COLO829 (cell line): ENCODE measurements at regions not wholly inside any gene's neighbourhood (a gene's known extent, or its start where the extent isn't known, plus 50 kb on each side); places are given as distances from the start of the nearest gene placed in this dataset.
"Not testable (repeated sequence)": the region's sequence is repeated elsewhere in the genome, so short reads cannot be mapped to it uniquely, and the experiment has no call there.

Experiments used
- DNase-seq: peaks from one replicate; pipeline ENCODE4 v3.0.0; 2012; ENCODE audit warnings: low spot score

DNA sequence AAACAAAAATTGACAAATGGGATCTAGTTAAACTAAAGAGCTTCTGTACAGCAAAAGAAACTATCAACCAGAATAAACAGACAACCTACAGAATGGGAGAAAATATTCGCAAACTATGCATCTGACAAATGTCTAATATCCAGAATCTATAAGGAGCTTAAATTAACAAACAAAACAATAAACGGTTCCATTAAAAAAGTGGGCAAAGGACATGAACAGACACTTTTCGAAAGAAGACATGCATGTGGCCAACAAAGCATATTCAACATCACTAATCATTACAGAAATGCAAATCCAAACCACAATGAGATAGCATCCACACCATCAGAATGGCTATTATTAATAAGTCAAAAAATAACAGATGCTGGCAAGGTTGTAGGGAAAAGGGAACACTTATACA lies 50.5 kb upstream of the MED13L start:
- not testable (repeated sequence) for DNase-seq

GRCh38 chr12:116331876-116332275 lies 54.4 kb upstream of the MED13L start:
- DNase-seq, result no peak

DNA sequence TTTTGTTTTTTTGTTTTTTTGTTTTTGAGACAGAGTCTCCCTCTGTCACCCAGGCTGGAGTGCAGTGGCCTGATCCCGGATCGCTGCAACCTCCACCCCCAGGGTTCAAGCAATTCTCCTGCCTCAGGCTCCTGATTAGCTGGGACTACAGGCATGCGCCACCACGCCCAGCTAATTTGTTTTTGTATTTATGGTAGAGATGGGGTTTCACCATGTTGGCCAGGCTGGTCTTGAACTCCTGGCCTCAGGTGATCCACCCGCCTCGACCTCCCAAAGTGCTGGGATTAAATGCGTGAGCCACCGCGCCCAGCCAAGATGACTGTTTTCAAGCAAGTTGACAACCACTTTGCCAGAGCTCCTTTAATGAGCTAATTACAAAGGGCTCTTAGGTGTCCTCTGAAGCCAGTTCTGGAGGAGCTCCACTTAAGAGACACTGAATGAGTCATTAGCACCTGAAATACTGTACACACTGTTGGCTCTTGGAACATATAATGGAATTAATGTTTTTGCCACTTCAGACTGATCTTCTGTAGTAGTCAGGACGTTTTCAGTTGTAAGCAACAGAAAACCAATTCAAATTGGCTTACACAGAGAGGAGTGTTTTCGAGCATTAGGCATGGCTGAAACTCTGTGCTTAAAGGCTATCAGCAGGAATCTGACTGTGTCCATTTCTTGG lies 55.4 kb upstream of the MED13L start:
- no peak for DNase-seq

DNA sequence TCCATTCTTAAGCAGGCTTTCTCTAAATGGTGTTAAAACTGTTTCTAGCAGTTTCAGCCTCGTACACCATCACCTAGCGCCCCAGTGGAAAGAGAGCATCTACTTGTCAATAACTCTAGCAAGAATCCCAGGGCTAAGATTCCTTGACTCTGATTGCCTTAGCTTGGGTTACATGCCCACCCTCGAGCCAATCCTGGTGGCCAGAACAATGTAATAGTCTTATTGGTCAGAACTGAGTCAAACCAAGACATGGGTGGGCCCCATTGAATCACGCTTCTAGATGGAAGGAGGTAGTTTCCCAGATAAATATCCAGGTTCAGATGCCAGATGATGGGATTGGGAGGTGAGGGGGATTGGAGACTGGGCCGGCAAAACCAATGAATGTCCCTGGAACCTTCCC lies 55.9 kb upstream of the MED13L start:
- DNase-seq, result no peak

GRCh38 chr12:116336542-116337065 lies 59.1 kb upstream of the MED13L start:
- no peak for DNase-seq

- no peak for DNase-seq
These were observed 59.8 kb upstream of the MED13L start for GRCh38 chr12:116337312-116337711.

- no peak for DNase-seq
These were observed 60.8 kb upstream of the MED13L start for GRCh38 chr12:116338064-116338846.

GRCh38 chr12:116339062-116339461 lies 61.6 kb upstream of the MED13L start:
- no peak for DNase-seq

GRCh38 chr12:116339800-116340371 lies 62.4 kb upstream of the MED13L start:
- peak; percentile 87 for DNase-seq

GRCh38 chr12:116343331-116343884 lies 65.9 kb upstream of the MED13L start:
- no peak for DNase-seq

DNA sequence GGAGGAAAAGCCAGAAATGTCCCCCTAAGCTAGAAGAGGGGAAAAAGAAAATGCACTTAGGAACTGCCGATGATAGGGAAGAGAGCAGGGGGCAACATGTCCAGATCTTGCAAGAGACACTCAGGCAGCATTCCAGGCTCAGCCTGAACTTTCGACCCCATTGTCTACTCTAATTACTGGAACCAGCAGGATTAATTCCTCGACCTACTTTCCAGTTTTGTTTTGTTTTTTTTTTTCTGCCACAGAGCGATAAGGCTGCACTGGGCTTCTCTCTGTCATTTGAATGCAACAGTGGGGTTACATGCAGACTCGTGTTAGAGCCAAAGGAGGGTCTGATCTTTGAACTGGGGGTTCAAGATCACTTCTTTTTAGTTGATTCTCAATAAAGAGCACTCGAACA lies 68.7 kb upstream of the MED13L start:
- no peak for DNase-seq

- DNase-seq, result peak; percentile 93
These were observed 69.2 kb upstream of the MED13L start for GRCh38 chr12:116346741-116347140.

- no peak for DNase-seq
These were observed 69.8 kb upstream of the MED13L start for GRCh38 chr12:116347265-116347664.

- no peak for DNase-seq
These were observed 74.9 kb upstream of the MED13L start for GRCh38 chr12:116352315-116352835.

DNA sequence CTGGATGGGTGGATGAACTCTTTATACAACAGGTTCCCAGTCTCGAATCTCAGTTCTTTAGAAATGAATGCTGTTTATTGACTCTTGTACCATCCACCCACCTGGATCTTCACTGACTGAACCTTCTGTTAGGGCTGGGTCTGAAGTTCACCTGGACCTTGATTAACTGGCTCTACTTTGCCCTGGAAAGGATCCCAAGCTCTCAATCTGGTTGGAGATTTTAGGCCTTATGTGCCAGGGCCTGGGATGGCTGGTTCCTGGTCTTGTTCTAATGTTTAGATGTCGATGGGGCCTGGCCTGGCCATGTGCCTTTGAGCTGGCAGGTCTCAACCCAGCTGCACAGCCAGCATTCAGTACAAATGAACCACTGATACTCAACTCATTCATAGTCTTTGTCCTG lies 76.5 kb upstream of the MED13L start:
- no peak for DNase-seq

DNA sequence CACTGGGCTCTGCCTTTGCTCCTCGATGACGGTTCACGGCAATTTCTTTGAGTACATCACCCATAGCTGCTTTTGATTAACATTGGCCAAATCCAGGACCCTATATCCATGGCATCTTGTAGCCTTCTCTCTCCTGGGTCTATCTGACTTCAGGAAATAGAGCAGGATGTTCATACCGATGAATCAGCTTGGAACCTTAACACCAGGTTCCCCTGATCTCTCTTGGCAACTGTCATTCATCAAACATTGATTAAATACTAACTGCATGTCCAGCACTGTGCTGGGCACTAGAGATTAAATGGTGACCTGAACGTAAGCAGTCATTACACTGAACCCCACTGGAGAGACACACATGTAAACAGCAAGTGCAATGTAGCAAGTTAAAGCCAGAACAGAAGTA lies 77.0 kb upstream of the MED13L start:
- DNase-seq, result no peak

DNA sequence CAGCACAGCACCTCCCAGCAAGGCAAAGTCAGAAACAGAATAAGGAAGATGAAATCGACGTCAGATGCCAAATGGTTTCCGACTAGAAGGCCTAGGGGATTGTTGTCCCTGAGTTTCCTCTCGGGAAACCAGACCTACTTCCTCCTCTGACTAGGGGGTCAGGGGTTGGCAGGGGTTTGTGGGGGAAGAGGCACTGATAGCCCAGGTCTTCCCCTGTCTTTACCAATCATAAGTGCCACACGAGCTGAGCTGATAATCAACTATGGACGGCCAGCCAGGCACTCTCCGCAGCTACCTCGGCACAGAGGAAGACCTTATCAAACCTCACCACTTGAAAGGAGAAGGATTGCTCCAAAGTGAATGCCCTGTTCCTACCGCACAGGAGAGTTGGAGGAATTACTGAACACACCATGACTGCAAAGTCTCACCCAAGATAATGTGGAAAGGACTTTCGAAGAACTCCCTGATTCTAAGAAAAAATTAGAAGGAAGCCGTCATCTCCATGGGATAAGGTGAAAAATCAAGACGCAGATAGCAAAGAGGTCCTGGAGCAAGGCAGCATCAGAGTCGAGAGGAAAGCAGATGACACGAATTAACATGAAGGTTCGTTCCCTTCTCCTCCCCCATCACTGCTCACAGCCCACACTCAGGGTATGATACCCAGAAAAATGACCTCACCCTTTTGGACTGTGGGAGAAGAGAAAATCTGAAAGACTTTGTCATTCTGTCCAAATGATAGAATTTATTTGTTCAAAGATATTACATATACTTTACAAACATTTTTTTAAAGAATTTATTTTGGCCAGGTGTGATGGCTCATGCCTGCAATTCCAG lies 77.7 kb upstream of the MED13L start:
- DNase-seq, result no peak

- no peak for DNase-seq
These were observed 81.0 kb upstream of the MED13L start for GRCh38 chr12:116358536-116358892.

DNA sequence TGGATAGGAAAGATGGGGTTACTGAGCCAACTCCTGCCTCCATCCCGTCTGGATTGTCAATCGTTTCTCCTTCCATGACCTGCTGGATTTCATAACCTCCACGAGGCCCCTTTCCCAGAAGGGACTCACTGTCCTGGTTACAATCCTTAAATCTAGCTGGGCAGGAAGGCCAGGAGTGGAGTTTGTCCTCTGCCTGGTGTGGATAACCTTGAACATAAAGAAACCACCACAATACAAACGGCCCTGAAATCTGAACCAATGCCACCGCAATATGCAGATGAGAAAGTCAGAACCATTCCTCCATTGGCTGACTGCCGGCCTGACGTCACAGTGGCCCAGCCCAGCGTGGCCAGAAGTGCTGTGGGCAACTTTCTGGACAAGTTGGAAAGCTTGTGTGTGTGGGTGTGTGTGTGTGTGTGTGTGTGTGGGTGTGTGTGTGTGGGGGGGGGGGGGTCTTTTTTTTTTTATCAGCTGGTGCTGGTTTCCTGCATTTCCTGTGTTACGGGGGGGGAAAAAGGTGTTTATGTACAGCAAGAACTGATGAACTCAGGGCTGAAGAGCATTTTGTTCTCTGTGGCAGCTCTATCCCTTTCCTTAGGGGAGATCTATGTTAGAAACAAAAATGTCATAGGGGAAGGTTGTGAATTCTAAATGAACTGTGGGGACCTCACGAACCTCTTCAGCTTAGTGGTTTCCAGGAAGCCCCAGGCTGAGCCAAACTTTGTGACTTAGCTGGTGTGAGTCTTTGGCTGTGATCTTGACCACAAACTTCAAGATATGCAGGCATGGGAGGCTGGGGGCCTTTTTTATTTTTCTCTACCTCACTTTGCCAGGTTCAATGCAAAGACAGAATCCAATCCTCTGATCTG lies 81.6 kb upstream of the MED13L start:
- peak; percentile 86 for DNase-seq

- no peak for DNase-seq
These were observed 83.3 kb upstream of the MED13L start for GRCh38 chr12:116360579-116361413.
